HG03108 (cell line): ENCODE measurements at regions not wholly inside any gene's neighbourhood (a gene's known extent, or its start where the extent isn't known, plus 50 kb on each side); places are given as distances from the start of the nearest gene placed in this dataset.

Source experiments
- ATAC-seq: cut with Tn5 transposase; IDR thresholded peaks from one replicate; pipeline ENCODE4 v1.9.1; 2021; ENCODE audit warnings: moderate library complexity; ENCODE audit not compliant: unreplicated experiment

GRCh38 chr3:135898774-135899173 lies 66.8 kb upstream of the PPP2R3A start:
- no peak for ATAC-seq

- no peak for ATAC-seq
These were observed 60.3 kb upstream of the PPP2R3A start for GRCh38 chr3:135905058-135905724.

GRCh38 chr3:135907422-135908165 lies 57.9 kb upstream of the PPP2R3A start:
- no peak for ATAC-seq

- no peak for ATAC-seq
These were observed 57.3 kb upstream of the PPP2R3A start for GRCh38 chr3:135908225-135908624.

DNA sequence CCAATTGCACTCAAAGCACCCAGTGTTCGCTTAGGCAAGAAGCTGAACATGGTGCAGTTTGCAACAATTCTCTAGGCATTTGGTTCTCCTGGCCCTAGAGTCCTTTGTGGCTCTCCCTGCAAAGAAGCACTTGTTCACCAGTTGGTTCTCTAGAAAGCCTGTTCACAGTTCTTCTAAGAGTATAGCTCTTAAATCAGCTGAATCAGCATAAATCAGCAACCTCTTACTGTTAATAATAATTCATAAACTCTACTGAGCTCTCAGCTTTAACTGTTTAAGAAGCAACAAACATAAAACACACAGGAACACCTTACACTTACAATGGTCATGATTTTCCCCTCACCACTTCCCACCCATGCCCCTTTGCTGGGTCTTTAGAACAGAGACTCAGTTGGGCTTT lies 56.8 kb upstream of the PPP2R3A start:
- ATAC-seq, result no peak

- no peak for ATAC-seq
These were observed 54.4 kb upstream of the PPP2R3A start for GRCh38 chr3:135911110-135911509.

GRCh38 chr3:135915206-135915605 lies 50.3 kb upstream of the PPP2R3A start:
- ATAC-seq, result no peak
